ENCODE measurements at regions not wholly inside any gene's neighbourhood (a gene's known extent, or its start where the extent isn't known, plus 50 kb on each side); places are given as distances from the start of the nearest gene placed in this dataset.

- Histone ChIP-seq H3K27ac (ENCODE audit: insufficient read length, low read depth, low read length) (no peak overlapping the region), H3K18ac (ENCODE audit: insufficient read length, low read depth, low read length) (no peak overlapping the region), H4K91ac (ENCODE audit: insufficient read length, low read depth, low read length) (no peak overlapping the region), H2BK5ac (ENCODE audit: insufficient read length, low read length) (no peak overlapping the region), H3K27me3 (ENCODE audit: insufficient read depth, low read length) (no peaks in the 10 kb centered on the region), H2BK12ac (ENCODE audit: insufficient read length, low read depth, low read length) (no peak overlapping the region), H3K9me3 (ENCODE audit: control insufficient read depth, low read depth, low read length) (no peaks in the 10 kb centered on the region), H3K79me1 (ENCODE audit: insufficient read depth, low read depth, low read length, poor library complexity, severe bottlenecking) (no peaks in the 10 kb centered on the region), H4K20me1 (ENCODE audit: control insufficient read depth, insufficient read depth, insufficient read length) (no peaks in the 10 kb centered on the region), H2BK120ac (ENCODE audit: low read depth, low read length, poor library complexity, severe bottlenecking) (no peak overlapping the region), H3K79me2 (ENCODE audit: insufficient read depth, low read length) (no peaks in the 10 kb centered on the region), H4K8ac (replicated peaks; ENCODE audit: insufficient read length, low read depth, low read length) (no peak overlapping the region), H3K9ac (ENCODE audit: extremely low read depth, insufficient read length, low read length) (no peak overlapping the region), H3K23me2 (ENCODE audit: insufficient read length, low read depth, low read length, poor library complexity, severe bottlenecking) (no peaks in the 10 kb centered on the region), H3K4me1 (ENCODE audit: insufficient read depth, low read length) (no peaks in the 10 kb centered on the region), H3K56ac (ENCODE audit: insufficient read length, low read depth, low read length) (no peak overlapping the region), H3T11ph (ENCODE audit: low read length) (no peak overlapping the region), H2AK5ac (ENCODE audit: insufficient read length, low read length) (no peak overlapping the region), H4K5ac (ENCODE audit: insufficient read length, low read depth, low read length) (no peak overlapping the region), H2BK20ac (ENCODE audit: low read depth, low read length, poor library complexity, severe bottlenecking) (no peak overlapping the region), H3K4ac (ENCODE audit: low read depth, low read length) (no peak overlapping the region), H3K4me2 (ENCODE audit: insufficient read depth, insufficient read length, low read length) (no peak overlapping the region), H2BK15ac (ENCODE audit: low read depth, low read length) (no peak overlapping the region), H2AFZ (ENCODE audit: low read length) (no peak overlapping the region), H3K14ac (ENCODE audit: insufficient read depth, low read length) (no peak overlapping the region), H3K23ac (ENCODE audit: insufficient read length, low read depth, low read length) (no peak overlapping the region)
- peaks cover 1% of the 10 kb centered on the region; the same call in 1 of the 2 replicates for H3K27me3 Mint-ChIP-seq (ENCODE audit: low read depth)
- TF ChIP-seq CTCF (conservative IDR thresholded peaks at IDR 0.05) = no peak
- H3K27ac Mint-ChIP-seq = no peak overlapping the region
- WGBS (ENCODE audit: extremely low coverage, insufficient read length, low lambda C conversion rate) = no CpG with 5 or more reads among the region's 1 CpG
- H3K4me3 Mint-ChIP-seq = no peak overlapping the region
- peaks cover 0 to 7% of the 10 kb centered on the region in 2 experiments; a peak in 2 of 4 replicates for H3K4me1 Mint-ChIP-seq
- H3K36me3 Mint-ChIP-seq (ENCODE audit: insufficient read depth in 1 of 3, low read depth in 3 of 3) = peaks cover 10 to 29% (median 18%) of the 10 kb centered on the region in 3 experiments
- DNase-seq = no peak
- peaks cover 25 to 26% of the 10 kb centered on the region in 2 experiments for H3K9me3 Mint-ChIP-seq
Measured at GRCh38 chr2:150989969-150990368, 271.7 kb downstream of the RBM43 start.

Data from H9 (cell line).